Fibroblast of the aortic adventitia (primary cell): ENCODE measurements at regions not wholly inside any gene's neighbourhood (a gene's known extent, or its start where the extent isn't known, plus 50 kb on each side); places are given as distances from the start of the nearest gene placed in this dataset.

Source experiments
- DNase-seq: peaks from one replicate; pipeline ENCODE4 v3.0.0-alpha.2; 2010; ENCODE audit warnings: low read depth
- H3K4me3 ChIP-seq: 2 replicates; pipeline ENCODE4 v1.5.1; 2011; ENCODE audit warnings: low read depth, mild to moderate bottlenecking, control low read depth, low read length, moderate library complexity
- CTCF ChIP-seq: IDR thresholded peaks from 2 replicates; pipeline ENCODE4 v1.5.1; 2011; ENCODE audit warnings: mild to moderate bottlenecking, low read length, control low read depth, inconsistent platforms; ENCODE audit not compliant: insufficient read depth

GRCh38 chr6:167553736-167554119, 228.8 kb downstream of the TTLL2 start:
- no peak overlapping the region for H3K4me3 ChIP-seq
- TF ChIP-seq CTCF, result no peak
- no peak for DNase-seq

GRCh38 chr6:167554854-167555253, 230.0 kb downstream of the TTLL2 start:
- TF ChIP-seq CTCF, result no peak
- no peak for DNase-seq

DNA sequence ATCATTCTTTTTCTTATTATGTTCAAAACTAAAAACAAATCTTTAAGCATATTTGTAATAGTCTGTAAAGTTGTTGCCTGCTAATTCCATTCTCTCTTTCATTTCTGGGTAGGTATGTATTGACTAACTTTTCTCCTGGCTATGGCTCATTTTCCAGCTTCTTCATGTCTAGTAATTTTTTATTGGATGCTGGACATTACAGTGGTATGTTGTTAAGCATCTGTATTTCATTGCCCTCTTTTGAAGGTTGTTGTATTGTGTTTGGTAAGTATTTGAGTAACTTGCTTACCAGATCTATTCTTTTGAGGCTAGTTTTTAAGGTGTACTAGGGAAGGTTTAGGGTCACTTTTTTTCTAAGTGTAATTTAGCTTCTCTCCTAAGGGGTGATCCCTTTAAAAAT, 230.9 kb downstream of the TTLL2 start:
- H3K4me3 ChIP-seq, result no peak overlapping the region
- no peak for TF ChIP-seq CTCF
- DNase-seq, result no peak

More at GRCh38 chr6:167554854-167555253, 230.0 kb downstream of the TTLL2 start:
- no peak overlapping the region for H3K4me3 ChIP-seq

DNA sequence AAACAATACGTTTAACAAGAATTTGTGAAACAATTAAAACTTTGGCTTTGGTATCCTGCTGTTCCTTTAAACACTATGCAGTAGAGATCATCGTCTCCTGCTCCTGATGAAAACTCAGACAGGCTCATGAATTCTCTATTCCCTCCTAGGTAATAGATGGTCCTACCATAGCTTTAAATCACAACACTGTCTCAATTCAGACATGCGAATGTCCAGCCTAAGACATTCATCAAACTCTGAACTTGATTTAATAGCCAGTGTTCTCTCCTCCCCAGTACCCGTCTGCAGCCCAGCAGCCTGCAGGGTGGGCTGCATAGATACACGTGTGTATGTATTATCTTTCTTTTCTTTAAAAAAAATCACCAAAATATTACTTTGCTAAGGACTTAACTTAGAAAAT, 232.8 kb downstream of the TTLL2 start:
- no peak for DNase-seq
- TF ChIP-seq CTCF, result no peak

GRCh38 chr6:167558246-167559177, 233.6 kb downstream of the TTLL2 start:
- DNase-seq, result no peak
- H3K4me3 ChIP-seq, result no peak overlapping the region
- no peak for TF ChIP-seq CTCF

More for the DNA sequence above, 232.8 kb downstream of the TTLL2 start:
- no peak overlapping the region for H3K4me3 ChIP-seq

GRCh38 chr6:167559675-167560479, 235.0 kb downstream of the TTLL2 start:
- TF ChIP-seq CTCF, result no peak
- no peak for DNase-seq
- no peak overlapping the region for H3K4me3 ChIP-seq
